ENCODE measurements at regions not wholly inside any gene's neighbourhood (a gene's known extent, or its start where the extent isn't known, plus 50 kb on each side); places are given as distances from the start of the nearest gene placed in this dataset.

DNA sequence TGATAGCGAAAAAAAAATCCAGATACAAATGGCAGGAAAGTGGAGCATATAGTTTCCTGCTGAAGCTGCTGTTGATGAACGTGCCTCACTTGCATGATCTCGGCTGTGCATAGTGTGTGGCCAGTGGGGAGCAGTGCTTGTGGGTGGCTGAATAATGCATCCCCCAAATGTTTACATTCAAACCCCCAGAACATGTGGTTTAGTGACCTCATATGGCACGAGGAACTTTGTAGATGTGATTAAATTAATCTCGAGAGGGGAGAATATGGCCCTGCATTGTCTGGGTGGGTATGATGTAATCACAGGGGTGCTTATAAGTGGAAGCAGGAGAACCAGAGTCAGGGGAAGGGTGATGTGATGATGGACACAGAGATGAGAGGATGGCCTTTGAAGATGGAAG, 425.0 kb downstream of the TMEM121 start (continued):
- TF ChIP-seq, protein P1, sequence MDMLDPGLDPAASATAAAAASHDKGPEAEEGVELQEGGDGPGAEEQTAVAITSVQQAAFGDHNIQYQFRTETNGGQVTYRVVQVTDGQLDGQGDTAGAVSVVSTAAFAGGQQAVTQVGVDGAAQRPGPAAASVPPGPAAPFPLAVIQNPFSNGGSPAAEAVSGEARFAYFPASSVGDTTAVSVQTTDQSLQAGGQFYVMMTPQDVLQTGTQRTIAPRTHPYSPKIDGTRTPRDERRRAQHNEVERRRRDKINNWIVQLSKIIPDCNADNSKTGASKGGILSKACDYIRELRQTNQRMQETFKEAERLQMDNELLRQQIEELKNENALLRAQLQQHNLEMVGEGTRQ (IDR thresholded peaks at IDR 0.05; ENCODE audit: low read length) = no peak
- TF ChIP-seq EGR1 (IDR thresholded peaks at IDR 0.05; ENCODE audit: borderline replicate concordance, low read depth, low read length) = no peak

Measured in H1 (cell line).